T-helper 2 cell (primary cell): ENCODE measurements at regions not wholly inside any gene's neighbourhood (a gene's known extent, or its start where the extent isn't known, plus 50 kb on each side); places are given as distances from the start of the nearest gene placed in this dataset.
A peak's percentile ranks its signal among the peaks of the same experiment; 100 is the strongest.

ENCODE experiments used
- DNase-seq, 5 experiments: peaks; one replicate each; pipeline versions ENCODE4 v3.0.0 to v3.0.0-alpha.2; 2012 to 2022

- DNase-seq, result no peak
These were observed 125.2 kb upstream of the PIK3C3 start for GRCh38 chr18:41829647-41830516.

DNA sequence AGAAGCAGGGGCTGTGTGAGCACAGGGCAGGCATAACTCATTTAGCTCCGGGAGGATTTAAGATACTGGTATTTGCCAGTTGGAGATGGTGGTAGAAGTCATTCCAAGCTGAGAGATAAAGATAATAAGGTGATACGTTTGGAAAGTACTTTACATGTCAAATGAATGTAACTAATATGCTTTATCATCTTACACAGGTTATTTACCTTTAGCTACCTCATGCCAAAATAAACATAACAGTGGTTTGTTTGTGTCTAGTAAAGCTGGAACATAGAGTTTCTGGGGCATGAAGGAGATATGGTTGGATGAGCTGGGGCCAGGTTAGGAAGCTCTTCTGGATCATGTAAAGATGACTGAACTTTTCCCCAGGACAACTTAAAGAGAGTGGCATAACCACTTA lies 126.9 kb upstream of the PIK3C3 start:
- DNase-seq, result no peak

DNA sequence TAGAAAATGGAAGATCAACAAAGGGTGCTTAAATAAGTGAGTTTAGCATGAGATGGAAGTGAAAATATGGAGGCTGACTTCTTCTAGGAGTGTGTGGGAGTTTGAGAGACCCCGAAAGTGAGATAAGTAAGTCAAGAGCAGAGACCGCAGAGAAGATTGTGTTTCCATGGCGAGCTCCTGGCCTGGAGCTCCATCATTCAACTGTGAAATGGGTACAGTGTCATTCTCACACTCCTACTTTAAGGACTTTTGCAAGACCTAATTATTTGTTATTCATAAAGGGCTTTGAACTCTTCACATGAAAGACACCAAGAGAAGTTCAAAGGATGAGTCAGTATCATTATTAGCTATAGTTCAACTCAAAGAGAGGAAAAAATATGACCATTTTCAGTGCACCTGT lies 134.2 kb upstream of the PIK3C3 start:
- no peak for DNase-seq

DNA sequence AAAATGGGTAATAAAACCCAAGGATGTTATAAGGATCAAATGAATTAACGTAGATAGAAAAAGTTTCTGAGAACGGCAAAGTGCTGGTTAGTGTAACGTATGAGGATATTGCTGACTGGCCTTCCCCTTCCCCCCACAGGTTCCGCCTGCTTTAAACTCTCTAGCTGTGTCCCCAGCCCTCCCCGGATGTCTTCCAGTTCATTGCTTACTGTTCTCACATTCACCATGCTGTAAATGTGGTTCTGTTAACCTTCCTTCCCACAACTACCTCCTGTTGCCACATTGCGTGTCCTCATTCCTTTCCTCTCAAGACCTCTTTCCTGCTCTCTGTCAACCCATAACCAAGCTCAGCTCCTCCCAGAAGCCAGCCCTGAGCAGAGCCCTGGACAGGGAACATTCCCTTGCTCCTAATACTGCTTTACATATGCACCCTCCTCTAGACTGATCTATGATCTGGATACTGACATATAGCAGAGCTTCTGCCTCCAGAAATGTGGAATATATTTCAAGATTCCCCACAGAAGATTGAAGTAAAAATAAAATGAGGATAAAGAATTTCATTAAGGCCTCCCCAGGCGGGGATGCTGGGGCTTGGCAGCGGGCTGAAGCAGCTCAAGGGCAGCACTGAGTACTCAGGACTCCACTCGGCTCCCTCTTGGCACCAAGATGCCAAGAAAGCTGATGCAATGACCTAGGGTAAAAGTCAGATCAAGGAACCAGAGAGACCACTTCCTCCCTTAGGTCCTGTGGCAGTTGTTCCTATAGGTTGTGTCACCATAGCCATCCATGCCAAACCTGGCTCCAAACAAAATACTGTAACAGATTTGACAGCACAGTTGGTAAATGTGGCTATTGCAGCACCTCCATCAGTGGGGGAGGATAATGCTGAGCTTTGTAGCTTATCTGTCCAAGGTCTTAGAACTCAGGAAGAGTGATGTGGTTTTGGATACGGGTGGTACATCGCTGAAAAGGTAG lies 136.4 kb upstream of the PIK3C3 start:
- no peak for DNase-seq

GRCh38 chr18:41814651-41815050 lies 140.4 kb upstream of the PIK3C3 start:
- DNase-seq, result no peak

GRCh38 chr18:41809652-41810051 lies 145.4 kb upstream of the PIK3C3 start:
- DNase-seq, result no peak

DNA sequence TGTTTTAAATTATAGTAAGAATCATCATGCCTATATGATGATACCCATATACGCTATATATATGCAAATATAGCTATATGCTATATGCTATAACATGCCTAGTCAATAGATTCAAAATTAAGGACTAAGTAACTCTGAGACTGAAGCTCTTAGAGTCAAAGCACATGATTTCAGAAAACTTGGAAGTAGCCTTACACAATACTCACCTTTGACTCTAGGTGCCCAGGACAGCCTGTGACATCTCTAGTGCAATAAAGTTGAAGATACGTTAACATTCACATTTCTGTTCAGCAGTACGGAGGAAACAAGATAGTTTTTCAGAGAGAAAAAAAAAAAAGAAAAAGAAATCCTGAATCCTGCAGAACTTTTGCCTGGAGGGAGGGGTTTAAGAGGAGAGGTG lies 149.7 kb upstream of the PIK3C3 start:
- DNase-seq, result no peak

GRCh38 chr18:41798879-41799278 lies 156.2 kb upstream of the PIK3C3 start:
- DNase-seq, result no peak

GRCh38 chr18:41790687-41791086 lies 164.3 kb upstream of the PIK3C3 start:
- DNase-seq, result no peak

GRCh38 chr18:41789001-41789400 lies 166.0 kb upstream of the PIK3C3 start:
- DNase-seq, result no peak

DNA sequence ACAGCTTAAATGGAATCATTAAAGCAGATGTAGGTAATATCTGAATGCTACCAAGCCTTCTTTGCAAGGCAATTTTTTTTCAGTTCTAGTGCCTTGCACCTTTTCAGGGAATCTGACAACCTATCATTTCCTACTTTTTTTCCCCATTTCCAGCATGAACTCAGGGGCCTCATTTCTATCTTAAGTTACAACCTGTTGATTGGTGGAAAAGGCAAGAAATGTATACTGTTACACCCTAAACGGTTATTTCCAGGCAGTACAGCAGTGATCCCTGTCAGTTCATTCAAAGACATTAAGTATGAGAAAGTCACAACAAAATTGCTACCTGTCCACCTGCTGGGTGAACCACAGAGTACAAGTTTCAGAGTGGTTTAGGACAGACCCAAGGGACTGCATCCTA lies 171.2 kb upstream of the PIK3C3 start:
- DNase-seq, result no peak

DNA sequence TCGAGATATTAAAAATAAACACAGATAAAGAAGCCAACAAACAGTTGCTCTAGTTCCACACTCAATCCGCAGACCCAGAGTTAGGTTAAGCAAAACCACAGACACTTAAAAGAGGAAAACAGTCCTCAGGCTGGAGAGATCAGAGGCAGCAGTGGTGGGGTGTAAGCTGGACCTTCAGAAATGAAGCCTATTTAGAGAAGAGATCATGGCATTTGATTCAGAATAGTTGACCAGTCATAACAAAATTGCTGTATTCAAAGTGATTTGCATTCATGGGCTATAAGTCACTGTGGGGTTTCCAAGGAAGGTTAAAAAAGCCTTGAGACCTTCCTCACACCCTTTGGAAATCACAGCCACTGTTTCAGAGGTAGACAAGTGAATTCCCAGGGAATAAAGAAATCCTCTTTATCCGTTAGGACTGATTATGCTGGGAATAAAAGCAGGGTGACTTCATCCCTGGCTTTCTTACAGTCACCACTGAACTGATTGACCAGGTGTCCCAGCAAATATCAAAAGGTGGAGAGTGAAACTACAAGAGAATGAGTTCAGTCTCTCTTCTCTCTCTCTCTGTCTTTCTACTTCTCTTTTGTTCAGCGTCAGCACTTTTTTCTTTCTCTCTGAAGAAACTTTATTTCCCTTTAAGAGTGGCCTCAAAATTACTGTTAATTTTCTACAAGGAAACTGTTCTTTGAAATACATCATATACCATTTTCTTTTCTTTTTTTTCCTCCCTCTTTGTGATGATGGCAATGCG lies 171.8 kb upstream of the PIK3C3 start:
- no peak for DNase-seq

- no peak for DNase-seq
These were observed 183.1 kb upstream of the PIK3C3 start for GRCh38 chr18:41771973-41772372.

- no peak for DNase-seq
These were observed 185.8 kb upstream of the PIK3C3 start for GRCh38 chr18:41769265-41769664.

DNA sequence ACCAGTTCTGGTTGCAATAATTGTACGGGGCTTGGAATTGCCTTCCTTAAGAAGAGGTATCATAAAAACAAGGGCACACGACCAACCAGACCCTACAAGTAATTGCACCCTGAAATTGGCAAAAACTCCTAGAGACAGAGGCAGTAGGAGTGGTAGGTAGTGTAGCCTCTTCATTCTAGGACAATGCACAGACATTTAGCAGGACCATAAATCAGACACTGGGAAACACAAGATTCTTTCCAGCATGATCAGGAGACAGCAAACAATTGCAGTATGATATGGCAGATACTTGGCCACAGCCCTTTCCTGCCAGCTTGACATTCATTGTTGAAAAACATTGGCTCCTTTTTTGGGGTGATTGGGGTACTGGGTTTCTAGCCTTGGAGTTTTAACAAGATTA lies 186.6 kb upstream of the PIK3C3 start:
- no peak for DNase-seq

DNA sequence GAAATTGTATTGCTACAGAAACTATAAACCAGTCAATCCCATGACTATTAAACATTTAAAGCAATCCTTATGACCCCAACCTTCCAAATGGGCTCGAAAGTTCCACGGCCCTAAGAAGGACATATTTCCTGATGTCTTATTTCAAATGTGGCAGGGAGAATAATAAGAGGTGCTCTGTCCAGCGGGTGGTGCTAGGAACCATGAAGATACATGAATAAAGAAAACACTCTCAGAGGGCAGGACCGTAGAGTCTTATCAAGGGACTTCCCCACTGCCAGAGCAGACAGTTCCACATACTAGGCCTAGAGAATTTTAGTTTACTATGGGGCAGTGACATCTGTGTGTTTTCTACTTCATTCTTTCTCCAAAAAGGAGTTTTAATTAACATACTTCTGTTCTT lies 187.1 kb upstream of the PIK3C3 start:
- DNase-seq, result peak in 1 of 5 experiments; percentile 4

DNA sequence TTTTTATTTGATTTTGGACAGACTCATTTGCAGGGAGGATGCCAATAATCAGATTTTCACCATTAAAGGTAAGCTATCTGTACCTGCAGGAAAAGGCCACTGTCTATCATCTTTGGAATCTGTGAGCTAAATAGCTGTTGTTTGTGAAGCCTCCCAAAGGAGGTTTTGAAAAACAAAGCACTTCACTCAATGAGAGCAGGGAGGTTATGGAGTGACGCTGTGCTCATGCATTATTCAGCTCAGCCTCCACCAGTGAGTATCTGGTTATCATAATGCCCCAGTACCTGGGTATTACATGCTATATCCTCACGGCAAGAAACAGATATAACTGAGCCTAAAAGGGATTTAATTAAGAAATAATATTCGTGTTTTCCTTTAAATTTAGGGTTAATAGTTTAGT lies 189.6 kb upstream of the PIK3C3 start:
- DNase-seq, result no peak

DNA sequence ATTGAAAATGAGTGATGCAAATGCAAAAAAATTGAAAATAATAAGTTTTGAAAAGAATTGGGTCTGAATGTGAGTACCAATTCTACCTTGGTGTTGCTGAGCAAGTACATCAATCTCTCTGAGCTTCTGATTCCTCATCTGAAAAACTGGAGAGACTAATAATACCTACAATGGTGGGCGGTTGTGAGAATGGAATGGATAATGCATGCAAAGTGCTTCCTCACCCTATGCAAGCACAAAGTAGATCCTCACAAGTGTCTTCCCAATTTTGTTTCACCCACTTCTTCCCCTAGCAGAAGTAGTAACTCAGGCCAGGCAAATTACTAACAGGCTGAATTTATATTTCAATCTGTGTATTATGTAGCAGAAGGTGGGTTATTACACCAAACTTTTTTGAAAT lies 191.7 kb upstream of the PIK3C3 start:
- no peak for DNase-seq

GRCh38 chr18:41761333-41762018 lies 193.6 kb upstream of the PIK3C3 start:
- no peak for DNase-seq

GRCh38 chr18:41758534-41758933 lies 196.5 kb upstream of the PIK3C3 start:
- DNase-seq, result no peak

DNA sequence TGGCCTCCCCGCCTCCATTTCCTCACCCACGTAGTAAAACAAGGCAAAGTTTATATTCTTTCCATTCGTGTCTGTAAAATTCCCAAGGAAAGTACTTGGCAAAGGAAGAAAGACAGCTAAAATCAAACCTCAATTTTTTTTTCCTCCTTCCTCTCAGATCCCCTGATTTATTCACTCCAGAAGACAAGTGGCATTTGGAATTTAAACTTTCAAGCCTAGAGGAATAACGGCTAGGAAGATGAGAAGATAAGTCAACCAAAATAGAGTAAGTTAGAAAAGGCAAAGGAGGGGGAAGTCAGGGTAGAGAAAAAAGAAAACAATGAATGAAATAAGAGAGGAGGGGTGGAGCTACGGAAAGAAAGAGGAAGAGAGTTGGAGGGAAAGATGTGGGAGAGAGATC lies 198.9 kb upstream of the PIK3C3 start:
- no peak for DNase-seq

DNA sequence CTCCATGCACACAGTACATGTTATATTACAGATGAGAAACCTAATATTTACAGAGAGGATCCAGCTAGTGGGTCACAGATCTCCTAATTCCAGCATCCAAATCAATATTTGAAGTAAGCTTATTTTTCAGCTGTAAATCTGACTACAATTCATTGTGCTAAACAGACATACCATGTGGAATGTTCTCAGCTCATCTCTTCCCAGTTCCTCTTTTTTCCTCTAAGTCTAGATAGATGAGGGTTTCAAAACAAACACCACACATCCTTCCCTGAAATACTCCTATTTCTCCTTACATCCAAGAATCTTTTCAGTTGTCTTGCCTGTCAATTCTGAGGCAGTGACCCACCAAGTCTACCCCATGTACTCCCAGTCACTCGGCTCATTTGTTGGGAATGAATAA lies 200.7 kb upstream of the PIK3C3 start:
- no peak for DNase-seq
